ENCODE measurements at regions not wholly inside any gene's neighbourhood (a gene's known extent, or its start where the extent isn't known, plus 50 kb on each side); places are given as distances from the start of the nearest gene placed in this dataset.

- H3K4me3 Mint-ChIP-seq = no peak overlapping the region
- H3K4me2 ChIP-seq (ENCODE audit: insufficient read depth, insufficient read length, low read length) = no peak overlapping the region
Observed at GRCh38 chr13:75993823-75994222, 357.7 kb downstream of the LMO7 start.

More at GRCh38 chr13:75993823-75994222, 357.7 kb downstream of the LMO7 start:
- no peak overlapping the region for H3K56ac ChIP-seq (ENCODE audit: insufficient read length, low read depth, low read length)
- no peak overlapping the region for H4K5ac ChIP-seq (ENCODE audit: insufficient read length, low read depth, low read length)
- no peak overlapping the region for H3K14ac ChIP-seq (ENCODE audit: insufficient read depth, low read length)
- H3K79me2 ChIP-seq (ENCODE audit: insufficient read depth, low read length) = no peaks in the 10 kb centered on the region
- H2BK12ac ChIP-seq (ENCODE audit: insufficient read length, low read depth, low read length) = no peak overlapping the region
- no peak overlapping the region for H3T11ph ChIP-seq (ENCODE audit: low read length)
- H3K27ac ChIP-seq (ENCODE audit: insufficient read length, low read depth, low read length) = no peak overlapping the region
- no CpG with 5 or more reads among the region's 8 CpGs for WGBS (ENCODE audit: extremely low coverage, insufficient read length, low lambda C conversion rate)
- DNase-seq = no peak
- no peak overlapping the region for H2BK20ac ChIP-seq (ENCODE audit: low read depth, low read length, poor library complexity, severe bottlenecking)
- no peaks in the 10 kb centered on the region for H4K20me1 ChIP-seq (ENCODE audit: control insufficient read depth, insufficient read depth, insufficient read length)
- no peaks in the 10 kb centered on the region for H3K36me3 Mint-ChIP-seq (ENCODE audit: insufficient read depth in 1 of 3, low read depth in 3 of 3)
- H2BK120ac ChIP-seq (ENCODE audit: low read depth, low read length, poor library complexity, severe bottlenecking) = no peak overlapping the region
- no peaks in the 10 kb centered on the region for H3K23me2 ChIP-seq (ENCODE audit: insufficient read length, low read depth, low read length, poor library complexity, severe bottlenecking)
- H2AFZ ChIP-seq (ENCODE audit: low read length) = no peak overlapping the region
- no peak overlapping the region for H4K8ac ChIP-seq (replicated peaks; ENCODE audit: insufficient read length, low read depth, low read length)
- no peaks in the 10 kb centered on the region for H3K27me3 ChIP-seq (ENCODE audit: insufficient read depth, low read length)
- no peak overlapping the region for H3K23ac ChIP-seq (ENCODE audit: insufficient read length, low read depth, low read length)
- peaks cover 3 to 10% of the 10 kb centered on the region in 2 experiments; a peak in 3 of 5 replicates for H3K9me3 Mint-ChIP-seq
- TF ChIP-seq, protein P1, sequence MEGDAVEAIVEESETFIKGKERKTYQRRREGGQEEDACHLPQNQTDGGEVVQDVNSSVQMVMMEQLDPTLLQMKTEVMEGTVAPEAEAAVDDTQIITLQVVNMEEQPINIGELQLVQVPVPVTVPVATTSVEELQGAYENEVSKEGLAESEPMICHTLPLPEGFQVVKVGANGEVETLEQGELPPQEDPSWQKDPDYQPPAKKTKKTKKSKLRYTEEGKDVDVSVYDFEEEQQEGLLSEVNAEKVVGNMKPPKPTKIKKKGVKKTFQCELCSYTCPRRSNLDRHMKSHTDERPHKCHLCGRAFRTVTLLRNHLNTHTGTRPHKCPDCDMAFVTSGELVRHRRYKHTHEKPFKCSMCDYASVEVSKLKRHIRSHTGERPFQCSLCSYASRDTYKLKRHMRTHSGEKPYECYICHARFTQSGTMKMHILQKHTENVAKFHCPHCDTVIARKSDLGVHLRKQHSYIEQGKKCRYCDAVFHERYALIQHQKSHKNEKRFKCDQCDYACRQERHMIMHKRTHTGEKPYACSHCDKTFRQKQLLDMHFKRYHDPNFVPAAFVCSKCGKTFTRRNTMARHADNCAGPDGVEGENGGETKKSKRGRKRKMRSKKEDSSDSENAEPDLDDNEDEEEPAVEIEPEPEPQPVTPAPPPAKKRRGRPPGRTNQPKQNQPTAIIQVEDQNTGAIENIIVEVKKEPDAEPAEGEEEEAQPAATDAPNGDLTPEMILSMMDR (conservative IDR thresholded peaks at IDR 0.05) = no peak
- H3K4me1 ChIP-seq (ENCODE audit: insufficient read depth, low read length) = no peaks in the 10 kb centered on the region; the same call in 1 of the 2 replicates
- H3K27ac Mint-ChIP-seq = no peak overlapping the region
- no peaks in the 10 kb centered on the region for H3K79me1 ChIP-seq (ENCODE audit: insufficient read depth, low read depth, low read length, poor library complexity, severe bottlenecking)
- H3K4me1 Mint-ChIP-seq = no peaks in the 10 kb centered on the region
- no peaks in the 10 kb centered on the region for H3K9me3 ChIP-seq (ENCODE audit: control insufficient read depth, low read depth, low read length)
- H2BK5ac ChIP-seq (ENCODE audit: insufficient read length, low read length) = no peak overlapping the region
- no peak overlapping the region for H3K9ac ChIP-seq (ENCODE audit: extremely low read depth, insufficient read length, low read length)
- H4K91ac ChIP-seq (ENCODE audit: insufficient read length, low read depth, low read length) = no peak overlapping the region
- H3K18ac ChIP-seq (ENCODE audit: insufficient read length, low read depth, low read length) = no peak overlapping the region
- no peaks in the 10 kb centered on the region for H3K27me3 Mint-ChIP-seq (ENCODE audit: low read depth)
- no peak overlapping the region for H2BK15ac ChIP-seq (ENCODE audit: low read depth, low read length)
- H3K4ac ChIP-seq (ENCODE audit: low read depth, low read length) = no peak overlapping the region
- no peak overlapping the region for H2AK5ac ChIP-seq (ENCODE audit: insufficient read length, low read length)
